ENCODE measurements at regions not wholly inside any gene's neighbourhood (a gene's known extent, or its start where the extent isn't known, plus 50 kb on each side); places are given as distances from the start of the nearest gene placed in this dataset.

DNA sequence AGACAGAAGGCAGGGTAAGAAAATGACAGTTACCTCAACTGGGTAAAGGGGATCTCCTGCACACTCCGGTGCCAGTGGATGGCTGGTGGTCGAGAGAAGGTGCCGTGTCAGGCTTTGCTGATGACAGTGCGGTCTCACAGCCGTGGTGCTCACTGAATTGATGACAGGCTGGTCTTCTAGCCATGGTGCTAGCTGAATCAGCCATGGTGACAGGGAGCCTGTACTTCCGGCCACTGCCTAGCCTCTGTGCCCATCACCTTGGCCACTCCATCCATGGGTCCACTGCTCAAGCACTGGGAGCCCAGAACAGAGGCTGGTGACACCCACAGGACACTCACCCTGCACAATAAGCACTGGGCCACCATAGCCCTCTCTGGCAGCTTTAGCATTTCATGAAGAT, 315.9 kb downstream of the FBXO15 start:
- H4K91ac ChIP-seq (ENCODE audit: low read depth, low read length): no peak overlapping the region
- no peak overlapping the region for H3K4me2 ChIP-seq (ENCODE audit: low read length)
- WGBS (ENCODE audit: extremely low coverage, insufficient coverage, insufficient read length): no CpG with 5 or more reads among the region's 6 CpGs

DNA sequence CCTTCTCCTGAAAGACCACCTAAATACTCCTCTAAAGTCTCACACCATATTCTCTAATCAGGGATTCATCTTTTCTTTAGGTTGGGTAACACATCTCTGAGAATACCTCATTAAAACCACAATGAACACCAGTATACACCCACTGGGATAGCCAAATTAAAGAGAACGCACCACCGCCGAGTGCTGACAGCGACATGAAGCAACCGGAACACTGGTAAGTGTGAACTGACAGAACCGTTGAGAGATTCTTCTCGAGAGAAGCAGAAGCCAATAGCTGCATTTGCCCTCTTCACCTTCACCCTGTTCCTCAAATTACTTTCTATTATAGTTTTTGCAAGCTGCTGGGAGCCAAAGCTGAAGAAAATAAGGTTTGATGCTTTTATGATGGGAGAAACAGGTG, 318.5 kb downstream of the FBXO15 start:
- H2BK12ac ChIP-seq (ENCODE audit: low read length): no peak overlapping the region
- no peaks in the 10 kb centered on the region for H3K27me3 ChIP-seq (ENCODE audit: insufficient read depth, low read length)
- DNase-seq: no peak
- H3K4me1 ChIP-seq (ENCODE audit: control insufficient read depth in 1 of 2, insufficient read depth in 2 of 2, low read length in 2 of 2): no peaks in the 10 kb centered on the region
- no peak overlapping the region for H2BK120ac ChIP-seq (ENCODE audit: insufficient read depth, low read length, poor library complexity)
- no peaks in the 10 kb centered on the region for H3K79me2 ChIP-seq (ENCODE audit: control insufficient read depth, insufficient read depth, low read length, poor library complexity)
- no peak overlapping the region for H3K14ac ChIP-seq (ENCODE audit: low read length)
- no peak overlapping the region for H2AK5ac ChIP-seq (ENCODE audit: low read length)
- H3K4ac ChIP-seq (ENCODE audit: low read depth, low read length): no peak overlapping the region
- no peak overlapping the region for H3K27ac ChIP-seq (ENCODE audit: low read depth, low read length)
- no peak overlapping the region for H4K91ac ChIP-seq (ENCODE audit: low read depth, low read length)
- no peak overlapping the region for H3K4me2 ChIP-seq (ENCODE audit: low read length)
- no peaks in the 10 kb centered on the region for H3K36me3 ChIP-seq (ENCODE audit: control insufficient read depth in 1 of 2, insufficient read depth in 2 of 2, low read length in 2 of 2)
- no peaks in the 10 kb centered on the region for H3K9me3 ChIP-seq (ENCODE audit: insufficient read depth, low read depth, low read length)
- no peak overlapping the region for H3K4me3 ChIP-seq (ENCODE audit: low read depth, low read length)
- H3K18ac ChIP-seq (ENCODE audit: low read length): no peak overlapping the region
- H3K9ac ChIP-seq (ENCODE audit: low read length): no peak overlapping the region
- H2AFZ ChIP-seq (ENCODE audit: insufficient read depth, low read length, poor library complexity): no peak overlapping the region
- no peak overlapping the region for H2BK5ac ChIP-seq (ENCODE audit: low read depth, low read length, poor library complexity)
- no peak overlapping the region for H3K23ac ChIP-seq (ENCODE audit: low read length)
- H4K8ac ChIP-seq (ENCODE audit: low read depth, low read length): no peak overlapping the region
- no peak overlapping the region for H4K12ac ChIP-seq (ENCODE audit: low read depth, low read length)
- WGBS (ENCODE audit: extremely low coverage, insufficient coverage, insufficient read length): no CpG with 5 or more reads among the region's 7 CpGs
- no peaks in the 10 kb centered on the region for H3K79me1 ChIP-seq (ENCODE audit: low read length)

More for the DNA sequence above, 315.9 kb downstream of the FBXO15 start:
- no peak overlapping the region for H3K27ac ChIP-seq (ENCODE audit: low read depth, low read length)
- no peak overlapping the region for H3K4me3 ChIP-seq (ENCODE audit: low read depth, low read length)
- no peak overlapping the region for H3K4ac ChIP-seq (ENCODE audit: low read depth, low read length)
- H2BK120ac ChIP-seq (ENCODE audit: insufficient read depth, low read length, poor library complexity): no peak overlapping the region
- no peak overlapping the region for H4K8ac ChIP-seq (ENCODE audit: low read depth, low read length)
- H3K14ac ChIP-seq (ENCODE audit: low read length): no peak overlapping the region
- no peaks in the 10 kb centered on the region for H3K4me1 ChIP-seq (ENCODE audit: control insufficient read depth in 1 of 2, insufficient read depth in 2 of 2, low read length in 2 of 2)
- H3K9me3 ChIP-seq (ENCODE audit: insufficient read depth, low read depth, low read length): no peaks in the 10 kb centered on the region
- H3K23ac ChIP-seq (ENCODE audit: low read length): no peak overlapping the region
- no peak overlapping the region for H3K18ac ChIP-seq (ENCODE audit: low read length)
- no peak overlapping the region for H3K9ac ChIP-seq (ENCODE audit: low read length)
- DNase-seq: no peak
- no peak overlapping the region for H4K12ac ChIP-seq (ENCODE audit: low read depth, low read length)
- H3K79me2 ChIP-seq (ENCODE audit: control insufficient read depth, insufficient read depth, low read length, poor library complexity): no peaks in the 10 kb centered on the region
- no peaks in the 10 kb centered on the region for H3K36me3 ChIP-seq (ENCODE audit: control insufficient read depth in 1 of 2, insufficient read depth in 2 of 2, low read length in 2 of 2)
- H2AK5ac ChIP-seq (ENCODE audit: low read length): no peak overlapping the region
- H3K27me3 ChIP-seq (ENCODE audit: insufficient read depth, low read length): no peaks in the 10 kb centered on the region
- no peaks in the 10 kb centered on the region for H3K79me1 ChIP-seq (ENCODE audit: low read length)
- no peak overlapping the region for H2BK5ac ChIP-seq (ENCODE audit: low read depth, low read length, poor library complexity)
- no peak overlapping the region for H2AFZ ChIP-seq (ENCODE audit: insufficient read depth, low read length, poor library complexity)
- H2BK12ac ChIP-seq (ENCODE audit: low read length): no peak overlapping the region

DNA sequence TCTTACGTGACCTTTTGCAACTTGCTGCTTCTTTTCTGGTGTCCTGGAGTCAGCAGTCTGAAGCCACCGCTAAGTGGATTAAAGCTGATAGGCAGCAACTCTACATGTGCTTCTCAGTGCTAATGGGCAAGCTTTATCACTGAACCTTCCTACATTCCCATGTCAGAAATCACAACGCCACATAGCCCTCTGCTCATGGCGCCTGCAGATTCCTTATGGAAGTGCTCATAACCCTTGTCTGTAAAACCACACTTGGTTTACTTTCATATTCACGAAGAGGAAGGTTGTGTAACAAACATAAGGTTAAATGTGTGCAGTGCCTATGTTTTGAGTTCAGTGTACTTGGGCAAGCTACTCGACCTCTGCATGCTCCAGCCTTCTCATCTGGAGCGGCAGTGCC, 319.8 kb downstream of the FBXO15 start:
- no peak overlapping the region for H3K23ac ChIP-seq (ENCODE audit: low read length)
- H2BK12ac ChIP-seq (ENCODE audit: low read length): no peak overlapping the region
- H3K4me1 ChIP-seq (ENCODE audit: control insufficient read depth in 1 of 2, insufficient read depth in 2 of 2, low read length in 2 of 2): no peaks in the 10 kb centered on the region
- no peak overlapping the region for H3K18ac ChIP-seq (ENCODE audit: low read length)
- no peak overlapping the region for H3K14ac ChIP-seq (ENCODE audit: low read length)
- DNase-seq: peak; percentile 82 to 87
- no peak overlapping the region for H4K12ac ChIP-seq (ENCODE audit: low read depth, low read length)
- H3K4me3 ChIP-seq (ENCODE audit: low read depth, low read length): no peak overlapping the region
- no peak overlapping the region for H4K91ac ChIP-seq (ENCODE audit: low read depth, low read length)
- no peaks in the 10 kb centered on the region for H3K9me3 ChIP-seq (ENCODE audit: insufficient read depth, low read depth, low read length)
- H3K9ac ChIP-seq (ENCODE audit: low read length): no peak overlapping the region
- no peak overlapping the region for H3K27ac ChIP-seq (ENCODE audit: low read depth, low read length)
- no peak overlapping the region for H2AFZ ChIP-seq (ENCODE audit: insufficient read depth, low read length, poor library complexity)
- H2BK5ac ChIP-seq (ENCODE audit: low read depth, low read length, poor library complexity): no peak overlapping the region
- H4K8ac ChIP-seq (ENCODE audit: low read depth, low read length): no peak overlapping the region
- H3K4ac ChIP-seq (ENCODE audit: low read depth, low read length): no peak overlapping the region
- H3K27me3 ChIP-seq (ENCODE audit: insufficient read depth, low read length): no peaks in the 10 kb centered on the region
- no CpG with 5 or more reads among the region's 7 CpGs for WGBS (ENCODE audit: extremely low coverage, insufficient coverage, insufficient read length)
- no peak overlapping the region for H2AK5ac ChIP-seq (ENCODE audit: low read length)
- H3K4me2 ChIP-seq (ENCODE audit: low read length): no peak overlapping the region
- H3K79me1 ChIP-seq (ENCODE audit: low read length): no peaks in the 10 kb centered on the region
- H2BK120ac ChIP-seq (ENCODE audit: insufficient read depth, low read length, poor library complexity): no peak overlapping the region
- H3K79me2 ChIP-seq (ENCODE audit: control insufficient read depth, insufficient read depth, low read length, poor library complexity): no peaks in the 10 kb centered on the region
- H3K36me3 ChIP-seq (ENCODE audit: control insufficient read depth in 1 of 2, insufficient read depth in 2 of 2, low read length in 2 of 2): no peaks in the 10 kb centered on the region

DNA sequence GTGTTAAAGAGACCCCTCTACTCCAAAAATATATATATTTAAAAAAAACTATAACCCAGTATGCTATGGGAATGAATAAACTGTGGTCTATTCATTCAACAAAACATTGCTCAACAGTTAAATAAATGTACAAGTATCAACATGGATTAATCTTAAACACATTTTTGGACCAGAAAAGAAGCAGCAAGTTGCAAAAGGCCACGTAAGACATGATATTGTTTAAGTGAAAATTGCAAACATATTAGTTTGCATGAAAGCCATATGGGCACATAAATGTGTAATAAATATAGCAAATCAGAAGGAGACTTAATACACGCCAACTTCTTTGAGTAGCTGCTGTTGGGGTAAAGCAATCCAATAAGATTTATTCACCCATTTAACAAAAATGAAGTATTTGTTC, 321.5 kb downstream of the FBXO15 start:
- no peaks in the 10 kb centered on the region for H3K79me1 ChIP-seq (ENCODE audit: low read length)
- WGBS (ENCODE audit: extremely low coverage, insufficient coverage, insufficient read length): no CpG with 5 or more reads among the region's 2 CpGs
- no peak overlapping the region for H3K14ac ChIP-seq (ENCODE audit: low read length)

More for the DNA sequence above, 321.5 kb downstream of the FBXO15 start:
- Histone ChIP-seq H4K12ac (ENCODE audit: low read depth, low read length) (no peak overlapping the region), H3K9ac (ENCODE audit: low read length) (no peak overlapping the region), H3K23ac (ENCODE audit: low read length) (no peak overlapping the region), H2BK5ac (ENCODE audit: low read depth, low read length, poor library complexity) (no peak overlapping the region), H2BK12ac (ENCODE audit: low read length) (no peak overlapping the region), H3K4ac (ENCODE audit: low read depth, low read length) (no peak overlapping the region), H3K27me3 (ENCODE audit: insufficient read depth, low read length) (no peaks in the 10 kb centered on the region), H3K27ac (ENCODE audit: low read depth, low read length) (no peak overlapping the region), H3K4me1 (ENCODE audit: control insufficient read depth in 1 of 2, insufficient read depth in 2 of 2, low read length in 2 of 2) (no peaks in the 10 kb centered on the region), H3K4me3 (ENCODE audit: low read depth, low read length) (no peak overlapping the region), H4K91ac (ENCODE audit: low read depth, low read length) (no peak overlapping the region), H3K18ac (ENCODE audit: low read length) (no peak overlapping the region), H4K8ac (ENCODE audit: low read depth, low read length) (no peak overlapping the region), H3K79me2 (ENCODE audit: control insufficient read depth, insufficient read depth, low read length, poor library complexity) (no peaks in the 10 kb centered on the region), H2BK120ac (ENCODE audit: insufficient read depth, low read length, poor library complexity) (no peak overlapping the region), H3K36me3 (ENCODE audit: control insufficient read depth in 1 of 2, insufficient read depth in 2 of 2, low read length in 2 of 2) (no peaks in the 10 kb centered on the region), H3K4me2 (ENCODE audit: low read length) (no peak overlapping the region), H2AK5ac (ENCODE audit: low read length) (no peak overlapping the region), H2AFZ (ENCODE audit: insufficient read depth, low read length, poor library complexity) (no peak overlapping the region), H3K9me3 (ENCODE audit: insufficient read depth, low read depth, low read length) (no peaks in the 10 kb centered on the region)
- DNase-seq: no peak

Measured in trophoblast cell (in vitro differentiated cells and primary cell).